ENCODE measurements at regions not wholly inside any gene's neighbourhood (a gene's known extent, or its start where the extent isn't known, plus 50 kb on each side); places are given as distances from the start of the nearest gene placed in this dataset.

GRCh38 chr6:195861-196360 lies 96.4 kb upstream of the DUSP22 start:
- H3K79me2 ChIP-seq (ENCODE audit: insufficient read depth, low read length), result no peaks in the 10 kb centered on the region
- no peaks in the 10 kb centered on the region for H3K9me2 ChIP-seq (ENCODE audit: low read depth, low read length)
- peaks cover 21% of the 10 kb centered on the region for H3K4me1 ChIP-seq (ENCODE audit: insufficient read depth, low read length, severe bottlenecking)
- no peak overlapping the region for H3K4me3 ChIP-seq (ENCODE audit: low read depth, low read length, poor library complexity, severe bottlenecking)
- no peaks in the 10 kb centered on the region for H3K27me3 ChIP-seq (ENCODE audit: insufficient read depth, low read length)
- no peaks in the 10 kb centered on the region for H3K36me3 ChIP-seq (ENCODE audit: insufficient read depth, low read length)
- H4K20me1 ChIP-seq (ENCODE audit: insufficient read depth, low read length), result no peaks in the 10 kb centered on the region
- no peaks in the 10 kb centered on the region for H3K9me3 ChIP-seq (ENCODE audit: low read length)
- no peak overlapping the region for H3K9ac ChIP-seq (ENCODE audit: low read length)
- no peaks in the 10 kb centered on the region for H3F3A ChIP-seq (ENCODE audit: insufficient read depth, low read length)
- no peak overlapping the region for H3K4me2 ChIP-seq (ENCODE audit: low read length)
- no peak overlapping the region for H2AFZ ChIP-seq (ENCODE audit: low read length)
- no peak overlapping the region for H3K27ac ChIP-seq (ENCODE audit: low read depth, low read length, poor library complexity, severe bottlenecking)
- no peak for TF ChIP-seq CTCF (IDR thresholded peaks at IDR 0.05; ENCODE audit: low read length)
- TF ChIP-seq EZH2 (IDR thresholded peaks at IDR 0.05; ENCODE audit: borderline replicate concordance, low read length), result no peak

GRCh38 chr6:196543-196942 lies 95.7 kb upstream of the DUSP22 start:
- no peaks in the 10 kb centered on the region for H3K9me3 ChIP-seq (ENCODE audit: low read length)
- H3K9me2 ChIP-seq (ENCODE audit: low read depth, low read length), result no peaks in the 10 kb centered on the region
- H3F3A ChIP-seq (ENCODE audit: insufficient read depth, low read length), result no peaks in the 10 kb centered on the region
- no peaks in the 10 kb centered on the region for H4K20me1 ChIP-seq (ENCODE audit: insufficient read depth, low read length)
- H3K4me3 ChIP-seq (ENCODE audit: low read depth, low read length, poor library complexity, severe bottlenecking), result no peak overlapping the region
- no peak overlapping the region for H3K4me2 ChIP-seq (ENCODE audit: low read length)
- H3K36me3 ChIP-seq (ENCODE audit: insufficient read depth, low read length), result no peaks in the 10 kb centered on the region
- no peak overlapping the region for H2AFZ ChIP-seq (ENCODE audit: low read length)
- no peaks in the 10 kb centered on the region for H3K79me2 ChIP-seq (ENCODE audit: insufficient read depth, low read length)
- peaks cover 15% of the 10 kb centered on the region for H3K4me1 ChIP-seq (ENCODE audit: insufficient read depth, low read length, severe bottlenecking)
- H3K27ac ChIP-seq (ENCODE audit: low read depth, low read length, poor library complexity, severe bottlenecking), result no peak overlapping the region
- H3K27me3 ChIP-seq (ENCODE audit: insufficient read depth, low read length), result no peaks in the 10 kb centered on the region
- no peak for TF ChIP-seq EZH2 (IDR thresholded peaks at IDR 0.05; ENCODE audit: borderline replicate concordance, low read length)
- H3K9ac ChIP-seq (ENCODE audit: low read length), result no peak overlapping the region

- Histone ChIP-seq H3K79me2 (ENCODE audit: insufficient read depth, low read length) (no peaks in the 10 kb centered on the region), H3K27ac (ENCODE audit: low read depth, low read length, poor library complexity, severe bottlenecking) (no peak overlapping the region), H3K4me2 (ENCODE audit: low read length) (no peak overlapping the region), H3K27me3 (ENCODE audit: insufficient read depth, low read length) (peaks cover 8% of the 10 kb centered on the region; the same call in 1 of the 2 replicates), H3K4me1 (ENCODE audit: insufficient read depth, low read length, severe bottlenecking) (peaks cover under 1% of the 10 kb centered on the region), H3K9me2 (ENCODE audit: low read depth, low read length) (no peaks in the 10 kb centered on the region), H3K9ac (ENCODE audit: low read length) (no peak overlapping the region), H3F3A (ENCODE audit: insufficient read depth, low read length) (no peaks in the 10 kb centered on the region), H3K9me3 (ENCODE audit: low read length) (no peaks in the 10 kb centered on the region), H2AFZ (ENCODE audit: low read length) (no peak overlapping the region), H4K20me1 (ENCODE audit: insufficient read depth, low read length) (no peaks in the 10 kb centered on the region), H3K36me3 (ENCODE audit: insufficient read depth, low read length) (no peaks in the 10 kb centered on the region), H3K4me3 (ENCODE audit: low read depth, low read length, poor library complexity, severe bottlenecking) (no peak overlapping the region)
- no peak for TF ChIP-seq EZH2 (IDR thresholded peaks at IDR 0.05; ENCODE audit: borderline replicate concordance, low read length)
- TF ChIP-seq CTCF (IDR thresholded peaks at IDR 0.05; ENCODE audit: low read length), result no peak
Measured at GRCh38 chr6:203661-204060, 88.6 kb upstream of the DUSP22 start.

- no peaks in the 10 kb centered on the region for H4K20me1 ChIP-seq (ENCODE audit: insufficient read depth, low read length)
- peaks cover 15% of the 10 kb centered on the region for H3K4me1 ChIP-seq (ENCODE audit: insufficient read depth, low read length, severe bottlenecking)
Measured at GRCh38 chr6:206264-206663, 86.0 kb upstream of the DUSP22 start.

More at GRCh38 chr6:206264-206663, 86.0 kb upstream of the DUSP22 start:
- no peak overlapping the region for H2AFZ ChIP-seq (ENCODE audit: low read length)
- no peaks in the 10 kb centered on the region for H3K36me3 ChIP-seq (ENCODE audit: insufficient read depth, low read length)
- H3F3A ChIP-seq (ENCODE audit: insufficient read depth, low read length), result no peaks in the 10 kb centered on the region
- no peaks in the 10 kb centered on the region for H3K9me3 ChIP-seq (ENCODE audit: low read length)
- no peak overlapping the region for H3K9ac ChIP-seq (ENCODE audit: low read length)
- peaks cover 14% of the 10 kb centered on the region; the same call in 1 of the 2 replicates for H3K27me3 ChIP-seq (ENCODE audit: insufficient read depth, low read length)
- H3K79me2 ChIP-seq (ENCODE audit: insufficient read depth, low read length), result no peaks in the 10 kb centered on the region
- no peak for TF ChIP-seq CTCF (IDR thresholded peaks at IDR 0.05; ENCODE audit: low read length)
- TF ChIP-seq EZH2 (IDR thresholded peaks at IDR 0.05; ENCODE audit: borderline replicate concordance, low read length), result no peak
- H3K27ac ChIP-seq (ENCODE audit: low read depth, low read length, poor library complexity, severe bottlenecking), result no peak overlapping the region
- H3K4me3 ChIP-seq (ENCODE audit: low read depth, low read length, poor library complexity, severe bottlenecking), result no peak overlapping the region
- H3K4me2 ChIP-seq (ENCODE audit: low read length), result no peak overlapping the region
- H3K9me2 ChIP-seq (ENCODE audit: low read depth, low read length), result no peaks in the 10 kb centered on the region

All from OCI-LY1 (cell line).